IPS-18a (cell line): ENCODE measurements at regions not wholly inside any gene's neighbourhood (a gene's known extent, or its start where the extent isn't known, plus 50 kb on each side); places are given as distances from the start of the nearest gene placed in this dataset.
"Not testable (repeated sequence)": the region's sequence is repeated elsewhere in the genome, so short reads cannot be mapped to it uniquely, and the experiment has no call there.

Experiments
- H3K27ac ChIP-seq: one replicate; pipeline ENCODE4 v1.5.1; 2013; ENCODE audit warnings: low read length
- H3K27me3 ChIP-seq: one replicate; pipeline ENCODE4 v1.6.1; 2013; ENCODE audit warnings: mild to moderate bottlenecking, low read length; ENCODE audit not compliant: control insufficient read depth, insufficient read depth
- H3K36me3 ChIP-seq: one replicate; pipeline ENCODE4 v1.6.1; 2013; ENCODE audit warnings: low read depth, low read length; ENCODE audit not compliant: control insufficient read depth
- H3K4me1 ChIP-seq: one replicate; pipeline ENCODE4 v1.6.1; 2013; ENCODE audit warnings: low read depth, low read length; ENCODE audit not compliant: control insufficient read depth
- H3K4me3 ChIP-seq: one replicate; pipeline ENCODE4 v1.5.1; 2013; ENCODE audit warnings: low read length
- H3K9ac ChIP-seq: one replicate; pipeline ENCODE4 v1.6.1; 2013; ENCODE audit warnings: mild to moderate bottlenecking, low read length, moderate library complexity
- H3K9me3 ChIP-seq: one replicate; pipeline ENCODE4 v1.6.1; 2013; ENCODE audit warnings: low read depth, low read length; ENCODE audit not compliant: control insufficient read depth

GRCh38 chr4:57734104-57734670 is 624.0 kb upstream of the IGFBP7 start:
- Histone ChIP-seq H3K4me1 (peaks cover 11% of the 10 kb centered on the region), H3K36me3 (no peaks in the 10 kb centered on the region), H3K9me3 (no peaks in the 10 kb centered on the region), H3K4me3 (no peak overlapping the region), H3K27ac (no peak overlapping the region), H3K27me3 (no peaks in the 10 kb centered on the region), H3K9ac (no peak overlapping the region)

DNA sequence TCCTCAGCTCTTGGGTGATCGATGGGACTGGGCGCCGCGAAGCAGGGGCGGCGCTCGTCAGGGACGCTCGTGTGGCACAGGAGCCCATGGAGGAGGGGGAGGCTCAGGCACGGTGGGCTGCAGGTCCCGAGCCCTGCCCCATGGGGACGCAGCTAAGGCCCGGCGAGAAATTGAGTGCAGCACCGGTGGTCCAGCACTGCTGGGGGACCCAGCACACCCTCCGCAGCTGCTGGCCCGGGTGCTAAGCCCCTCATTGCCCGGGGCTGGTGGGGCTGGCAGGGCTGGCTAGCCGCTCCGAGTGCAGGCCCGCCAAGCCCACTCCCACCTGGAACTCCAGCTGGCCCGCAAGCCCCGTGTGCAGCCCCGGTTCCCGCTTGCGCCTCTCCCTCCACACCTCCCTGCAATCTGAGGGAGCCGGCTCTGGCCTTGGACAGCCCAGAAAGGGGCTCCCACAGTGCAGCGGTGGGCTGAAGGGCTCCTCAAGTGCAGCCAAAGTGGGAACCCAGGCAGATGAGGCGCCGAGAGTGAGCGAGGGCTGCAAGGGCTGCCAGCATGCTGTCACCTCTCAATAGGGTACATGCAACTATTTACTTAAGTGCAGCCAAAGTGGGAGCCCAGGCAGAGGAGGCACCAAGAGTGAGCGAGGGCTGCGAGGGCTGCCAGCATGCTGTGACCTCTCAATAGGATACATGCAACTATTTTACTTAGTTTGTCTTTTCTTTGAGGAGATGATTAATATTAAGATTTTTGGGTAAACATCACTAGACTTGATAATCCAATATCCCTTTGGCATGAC is 619.8 kb upstream of the IGFBP7 start:
- H3K36me3 ChIP-seq, H3K27ac ChIP-seq, H3K9ac ChIP-seq, H3K4me3 ChIP-seq, H3K27me3 ChIP-seq, H3K9me3 ChIP-seq: not testable (repeated sequence)
- H3K4me1 ChIP-seq, result peaks cover 11% of the 10 kb centered on the region

GRCh38 chr4:57726154-57726553 is 616.0 kb upstream of the IGFBP7 start:
- H3K36me3 ChIP-seq, result no peaks in the 10 kb centered on the region
- H3K4me1 ChIP-seq, result no peaks in the 10 kb centered on the region
- H3K9me3 ChIP-seq, result no peaks in the 10 kb centered on the region
- no peak overlapping the region for H3K27ac ChIP-seq
- H3K4me3 ChIP-seq, result no peak overlapping the region
- H3K27me3 ChIP-seq, result no peaks in the 10 kb centered on the region
- no peak overlapping the region for H3K9ac ChIP-seq

- Histone ChIP-seq H3K4me3 (no peak overlapping the region), H3K27ac (no peak overlapping the region), H3K9ac (no peak overlapping the region), H3K4me1 (no peaks in the 10 kb centered on the region), H3K9me3 (no peaks in the 10 kb centered on the region), H3K36me3 (no peaks in the 10 kb centered on the region), H3K27me3 (no peaks in the 10 kb centered on the region)
These were observed 609.3 kb upstream of the IGFBP7 start for GRCh38 chr4:57719456-57719855.

- not testable (repeated sequence) for H3K27ac ChIP-seq, H3K4me1 ChIP-seq, H3K9me3 ChIP-seq, H3K9ac ChIP-seq, H3K36me3 ChIP-seq, H3K4me3 ChIP-seq, H3K27me3 ChIP-seq
These were observed 604.1 kb upstream of the IGFBP7 start for GRCh38 chr4:57714313-57714712.

GRCh38 chr4:57710053-57710452 is 599.9 kb upstream of the IGFBP7 start:
- no peak overlapping the region for H3K4me3 ChIP-seq
- peaks cover 8% of the 10 kb centered on the region for H3K4me1 ChIP-seq
- no peaks in the 10 kb centered on the region for H3K9me3 ChIP-seq
- no peak overlapping the region for H3K27ac ChIP-seq
- no peaks in the 10 kb centered on the region for H3K36me3 ChIP-seq
- H3K27me3 ChIP-seq, result no peaks in the 10 kb centered on the region
- no peak overlapping the region for H3K9ac ChIP-seq

- no peak overlapping the region for H3K4me3 ChIP-seq
- H3K4me1 ChIP-seq, result peaks cover 17% of the 10 kb centered on the region
- H3K9me3 ChIP-seq, result no peaks in the 10 kb centered on the region
- H3K9ac ChIP-seq, result no peak overlapping the region
- no peaks in the 10 kb centered on the region for H3K36me3 ChIP-seq
- H3K27ac ChIP-seq, result no peak overlapping the region
- no peaks in the 10 kb centered on the region for H3K27me3 ChIP-seq
These were observed 581.2 kb upstream of the IGFBP7 start for GRCh38 chr4:57691370-57691769.

DNA sequence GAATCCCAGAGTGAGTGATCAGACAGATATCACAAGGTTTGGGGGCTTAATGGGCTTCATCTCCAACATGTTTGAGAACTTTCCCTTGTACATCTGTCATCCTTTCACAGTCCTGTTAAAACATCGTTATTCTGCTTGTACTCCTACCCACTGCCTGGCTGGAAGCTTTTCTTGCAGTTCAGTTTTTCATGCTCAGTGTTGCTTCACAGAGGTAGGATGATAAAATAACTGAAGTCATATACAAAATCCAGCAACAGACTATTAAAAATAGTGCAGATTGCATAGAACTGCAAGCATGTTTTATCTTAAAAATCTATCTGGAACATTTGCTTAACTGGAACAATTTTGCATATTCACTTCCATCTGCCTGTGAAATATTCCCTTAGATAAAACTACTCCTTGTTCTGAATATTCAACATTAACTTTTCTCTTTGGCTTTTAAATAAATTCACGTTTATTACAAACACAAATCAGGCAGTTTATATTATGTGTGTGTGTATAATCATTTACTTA is 579.6 kb upstream of the IGFBP7 start:
- H3K27ac ChIP-seq, result no peak overlapping the region
- H3K4me3 ChIP-seq, result no peak overlapping the region
- H3K9me3 ChIP-seq, result no peaks in the 10 kb centered on the region
- no peaks in the 10 kb centered on the region for H3K36me3 ChIP-seq
- H3K9ac ChIP-seq, result no peak overlapping the region
- peaks cover 2% of the 10 kb centered on the region for H3K4me1 ChIP-seq
- H3K27me3 ChIP-seq, result no peaks in the 10 kb centered on the region

DNA sequence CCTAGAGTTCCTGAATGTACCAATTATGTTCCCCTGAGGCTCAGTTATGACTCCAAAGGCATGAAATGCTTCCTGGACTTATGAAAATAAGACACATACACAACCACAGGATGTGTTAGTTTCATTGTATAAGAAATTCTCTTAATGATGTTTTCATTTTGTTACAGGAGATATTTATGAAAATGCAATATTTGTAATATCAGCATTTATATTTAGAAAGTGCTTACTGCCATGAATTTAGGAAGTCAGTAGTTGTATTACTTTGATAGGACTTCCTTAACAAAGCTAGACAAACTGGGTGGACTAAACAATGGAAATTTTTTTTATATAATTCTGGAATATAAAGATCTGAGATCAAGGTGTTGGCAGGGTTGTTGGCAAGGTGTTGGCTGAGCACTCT is 572.1 kb upstream of the IGFBP7 start:
- no peaks in the 10 kb centered on the region for H3K4me1 ChIP-seq
- H3K36me3 ChIP-seq, result no peaks in the 10 kb centered on the region
- no peaks in the 10 kb centered on the region for H3K27me3 ChIP-seq
- H3K9ac ChIP-seq, result no peak overlapping the region
- no peaks in the 10 kb centered on the region for H3K9me3 ChIP-seq
- no peak overlapping the region for H3K4me3 ChIP-seq
- H3K27ac ChIP-seq, result no peak overlapping the region

GRCh38 chr4:57679969-57680368 is 569.8 kb upstream of the IGFBP7 start:
- Histone ChIP-seq H3K27me3 (no peaks in the 10 kb centered on the region), H3K27ac (no peak overlapping the region), H3K36me3 (no peaks in the 10 kb centered on the region), H3K4me3 (no peak overlapping the region), H3K9ac (no peak overlapping the region), H3K9me3 (no peaks in the 10 kb centered on the region), H3K4me1 (no peaks in the 10 kb centered on the region)

GRCh38 chr4:57676394-57676793 is 566.2 kb upstream of the IGFBP7 start:
- Histone ChIP-seq H3K27me3 (no peaks in the 10 kb centered on the region), H3K27ac (no peak overlapping the region), H3K4me3 (no peak overlapping the region), H3K9me3 (no peaks in the 10 kb centered on the region), H3K9ac (no peak overlapping the region), H3K36me3 (no peaks in the 10 kb centered on the region), H3K4me1 (no peaks in the 10 kb centered on the region)

GRCh38 chr4:57672846-57673433 is 562.8 kb upstream of the IGFBP7 start:
- Histone ChIP-seq H3K4me1 (no peaks in the 10 kb centered on the region), H3K27me3 (no peaks in the 10 kb centered on the region), H3K27ac (no peak overlapping the region), H3K9ac (no peak overlapping the region), H3K4me3 (no peak overlapping the region), H3K36me3 (no peaks in the 10 kb centered on the region), H3K9me3 (no peaks in the 10 kb centered on the region)
